Progenitor cell of endocrine pancreas (in vitro differentiated cells): ENCODE measurements at regions not wholly inside any gene's neighbourhood (a gene's known extent, or its start where the extent isn't known, plus 50 kb on each side); places are given as distances from the start of the nearest gene placed in this dataset.

Experiments used
- DNase-seq: peaks from one replicate; pipeline ENCODE4 v3.0.0; 2021; ENCODE audit warnings: low spot score; ENCODE audit not compliant: unreplicated experiment
- H3K27ac Mint-ChIP-seq: 2 replicates; pipeline ENCODE4 v1.8.0; 2021; ENCODE audit warnings: mild to moderate bottlenecking, moderate library complexity, mixed read lengths
- H3K27me3 Mint-ChIP-seq: 2 replicates; pipeline ENCODE4 v1.8.0; 2021; ENCODE audit warnings: mixed read lengths
- H3K36me3 Mint-ChIP-seq: 2 replicates; pipeline ENCODE4 v1.8.0; 2022; ENCODE audit warnings: mixed read lengths; ENCODE audit not compliant: insufficient read depth
- H3K4me1 Mint-ChIP-seq: 2 replicates; pipeline ENCODE4 v1.8.0; 2021; ENCODE audit warnings: low read depth, mixed read lengths
- H3K4me3 Mint-ChIP-seq: 2 replicates; pipeline ENCODE4 v1.8.0; 2021; ENCODE audit warnings: low read depth, mild to moderate bottlenecking, moderate library complexity, mixed read lengths
- H3K9me3 Mint-ChIP-seq: 2 replicates; pipeline ENCODE4 v1.8.0; 2021; ENCODE audit warnings: low read depth, mixed read lengths
- TF ChIP-seq, protein P1 (sequence below): fragments of 200-600 bp; sonication (generic); IDR thresholded peaks from one replicate; pipeline ENCODE4 v1.5.0; 2021; ENCODE audit warnings: antibody characterized with exemption, mild to moderate bottlenecking; ENCODE audit not compliant: unreplicated experiment

DNA sequence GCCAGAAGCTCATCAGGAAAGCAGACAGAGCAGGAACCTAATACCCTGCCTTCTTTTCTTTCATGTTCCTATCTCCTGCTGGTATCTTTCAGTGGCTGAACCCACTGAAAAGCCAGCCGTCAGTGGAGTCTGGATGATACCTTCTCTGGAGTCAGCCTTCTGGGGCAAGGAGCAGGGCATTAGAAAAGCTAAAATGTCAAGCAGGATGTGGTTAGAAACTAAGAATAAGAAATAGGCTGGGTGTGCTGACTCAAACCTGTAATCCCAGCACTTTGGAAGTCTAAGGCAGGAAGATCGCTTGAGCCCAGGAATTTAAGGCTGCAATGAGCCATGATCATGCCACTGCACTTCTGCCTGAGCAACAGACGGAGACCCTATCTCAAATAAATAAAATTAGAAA lies 642.0 kb upstream of the FSHR start:
- no peaks in the 10 kb centered on the region for H3K36me3 Mint-ChIP-seq
- DNase-seq: no peak
- H3K27ac Mint-ChIP-seq: no peak overlapping the region
- no peaks in the 10 kb centered on the region for H3K4me1 Mint-ChIP-seq
- H3K4me3 Mint-ChIP-seq: no peak overlapping the region
- H3K27me3 Mint-ChIP-seq: no peaks in the 10 kb centered on the region
- TF ChIP-seq, protein P1, sequence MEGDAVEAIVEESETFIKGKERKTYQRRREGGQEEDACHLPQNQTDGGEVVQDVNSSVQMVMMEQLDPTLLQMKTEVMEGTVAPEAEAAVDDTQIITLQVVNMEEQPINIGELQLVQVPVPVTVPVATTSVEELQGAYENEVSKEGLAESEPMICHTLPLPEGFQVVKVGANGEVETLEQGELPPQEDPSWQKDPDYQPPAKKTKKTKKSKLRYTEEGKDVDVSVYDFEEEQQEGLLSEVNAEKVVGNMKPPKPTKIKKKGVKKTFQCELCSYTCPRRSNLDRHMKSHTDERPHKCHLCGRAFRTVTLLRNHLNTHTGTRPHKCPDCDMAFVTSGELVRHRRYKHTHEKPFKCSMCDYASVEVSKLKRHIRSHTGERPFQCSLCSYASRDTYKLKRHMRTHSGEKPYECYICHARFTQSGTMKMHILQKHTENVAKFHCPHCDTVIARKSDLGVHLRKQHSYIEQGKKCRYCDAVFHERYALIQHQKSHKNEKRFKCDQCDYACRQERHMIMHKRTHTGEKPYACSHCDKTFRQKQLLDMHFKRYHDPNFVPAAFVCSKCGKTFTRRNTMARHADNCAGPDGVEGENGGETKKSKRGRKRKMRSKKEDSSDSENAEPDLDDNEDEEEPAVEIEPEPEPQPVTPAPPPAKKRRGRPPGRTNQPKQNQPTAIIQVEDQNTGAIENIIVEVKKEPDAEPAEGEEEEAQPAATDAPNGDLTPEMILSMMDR: no peak
- H3K9me3 Mint-ChIP-seq: peaks cover 2% of the 10 kb centered on the region

DNA sequence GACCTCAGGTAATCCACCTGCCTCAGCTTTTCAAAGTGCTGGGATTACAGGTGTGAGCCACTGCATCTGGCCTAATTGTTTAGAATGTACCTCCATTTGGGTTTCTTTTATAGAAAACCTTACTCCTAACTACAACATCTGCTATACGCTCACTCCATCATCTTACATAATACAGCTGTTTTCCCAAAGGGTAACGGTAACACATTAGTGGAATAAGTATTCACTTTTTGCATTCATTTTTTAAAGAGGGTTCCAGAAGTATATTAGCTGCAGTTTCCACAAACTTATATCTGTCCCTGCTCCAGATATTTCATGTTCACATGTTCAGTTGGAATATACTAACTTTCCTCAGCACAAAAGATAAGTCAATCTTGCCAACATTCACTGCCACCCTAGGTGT lies 640.1 kb upstream of the FSHR start:
- peaks cover 1% of the 10 kb centered on the region for H3K4me1 Mint-ChIP-seq
- H3K4me3 Mint-ChIP-seq: no peak overlapping the region
- no peaks in the 10 kb centered on the region for H3K9me3 Mint-ChIP-seq
- TF ChIP-seq, protein P1: no peak
- no peak overlapping the region for H3K27ac Mint-ChIP-seq
- H3K36me3 Mint-ChIP-seq: no peaks in the 10 kb centered on the region
- H3K27me3 Mint-ChIP-seq: no peaks in the 10 kb centered on the region
- no peak for DNase-seq

GRCh38 chr2:49788300-49788699 lies 634.0 kb upstream of the FSHR start:
- TF ChIP-seq, protein P1: no peak
- Mint-ChIP-seq H3K36me3 (no peaks in the 10 kb centered on the region), H3K27ac (no peak overlapping the region), H3K4me3 (no peak overlapping the region), H3K9me3 (no peaks in the 10 kb centered on the region), H3K27me3 (no peaks in the 10 kb centered on the region), H3K4me1 (peaks cover 1% of the 10 kb centered on the region)
- no peak for DNase-seq

- no peak overlapping the region for H3K27ac Mint-ChIP-seq
- TF ChIP-seq, protein P1: no peak
- no peak overlapping the region for H3K4me3 Mint-ChIP-seq
- no peak for DNase-seq
- peaks cover 4% of the 10 kb centered on the region for H3K9me3 Mint-ChIP-seq
- H3K36me3 Mint-ChIP-seq: no peaks in the 10 kb centered on the region
- no peaks in the 10 kb centered on the region for H3K27me3 Mint-ChIP-seq
- H3K4me1 Mint-ChIP-seq: peaks cover 1% of the 10 kb centered on the region
These were observed 626.6 kb upstream of the FSHR start for GRCh38 chr2:49780949-49781348.

DNA sequence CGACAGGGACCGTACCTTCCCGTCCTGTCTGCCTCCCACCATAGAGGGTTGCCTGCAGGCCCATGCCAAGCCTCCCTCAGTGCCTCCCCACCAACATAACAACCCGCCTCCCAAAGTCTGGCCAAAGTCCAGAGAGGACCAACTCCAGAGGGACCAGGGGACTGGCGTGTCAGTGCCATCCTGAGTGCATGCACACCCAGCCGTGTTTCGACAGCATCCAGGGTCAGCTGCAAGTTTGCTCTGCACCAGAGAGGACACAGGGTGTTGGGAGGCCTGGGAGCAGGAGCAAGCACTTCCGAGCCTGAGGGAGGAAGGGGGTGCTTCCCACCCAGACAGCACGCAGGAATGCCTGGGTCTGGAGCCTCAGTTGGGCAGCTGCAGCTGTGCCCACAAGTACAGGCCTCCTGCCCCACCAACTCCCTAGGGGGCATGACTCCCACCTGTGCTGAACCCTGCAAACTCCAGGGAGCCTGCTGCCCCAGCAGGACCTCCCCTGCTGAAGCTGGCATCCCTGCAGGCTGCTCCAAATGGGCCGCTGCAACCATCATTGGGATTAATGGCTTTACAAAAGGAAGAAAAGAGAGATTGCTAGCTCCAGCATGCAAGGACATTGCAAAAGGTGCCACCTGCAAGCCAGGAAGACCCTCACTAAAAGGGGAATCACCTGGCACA lies 618.1 kb upstream of the FSHR start:
- H3K4me1 Mint-ChIP-seq: peaks cover 4% of the 10 kb centered on the region
- no peaks in the 10 kb centered on the region for H3K36me3 Mint-ChIP-seq
- peaks cover 1% of the 10 kb centered on the region for H3K9me3 Mint-ChIP-seq
- H3K4me3 Mint-ChIP-seq: no peak overlapping the region
- no peak overlapping the region for H3K27ac Mint-ChIP-seq
- no peaks in the 10 kb centered on the region for H3K27me3 Mint-ChIP-seq
- no peak for DNase-seq
- TF ChIP-seq, protein P1: no peak
